ENCODE measurements at regions not wholly inside any gene's neighbourhood (a gene's known extent, or its start where the extent isn't known, plus 50 kb on each side); places are given as distances from the start of the nearest gene placed in this dataset.

GRCh38 chr5:143751342-143751741 lies 60.6 kb upstream of the HMHB1 start:
- Histone ChIP-seq H3K4me3 (replicated peaks; ENCODE audit: insufficient read depth, low read length) (no peak overlapping the region), H3K27me3 (ENCODE audit: insufficient read depth, poor library complexity, severe bottlenecking) (no peaks in the 10 kb centered on the region), H3K27ac (replicated peaks) (no peak overlapping the region)
- no peak for TF ChIP-seq CTCF (IDR thresholded peaks at IDR 0.05; ENCODE audit: insufficient read depth, low read length)
- TF ChIP-seq SPI1 (IDR thresholded peaks at IDR 0.05; ENCODE audit: borderline replicate concordance, low read depth) = no peak
- TF ChIP-seq GABPA (IDR thresholded peaks at IDR 0.05; ENCODE audit: low read depth) = no peak
- TF ChIP-seq POLR2AphosphoS5 (IDR thresholded peaks at IDR 0.05; ENCODE audit: low read depth) = no peak
- TF ChIP-seq REST (IDR thresholded peaks at IDR 0.05; ENCODE audit: insufficient replicate concordance, low read depth) = no peak
- DNase-seq (ENCODE audit: low read depth in 1 of 2, low spot score in 1 of 2) = no peak

GRCh38 chr5:143749581-143750205 lies 62.3 kb upstream of the HMHB1 start:
- TF ChIP-seq CTCF (IDR thresholded peaks at IDR 0.05; ENCODE audit: insufficient read depth, low read length) (no peak), GABPA (IDR thresholded peaks at IDR 0.05; ENCODE audit: low read depth) (no peak), REST (IDR thresholded peaks at IDR 0.05; ENCODE audit: insufficient replicate concordance, low read depth) (no peak), SPI1 (IDR thresholded peaks at IDR 0.05; ENCODE audit: borderline replicate concordance, low read depth) (no peak)
- no peak for DNase-seq (ENCODE audit: low read depth in 1 of 2, low spot score in 1 of 2)
- Histone ChIP-seq H3K27me3 (ENCODE audit: insufficient read depth, poor library complexity, severe bottlenecking) (no peaks in the 10 kb centered on the region), H3K4me3 (replicated peaks; ENCODE audit: insufficient read depth, low read length) (no peak overlapping the region), H3K27ac (replicated peaks) (no peak overlapping the region)

GRCh38 chr5:143748516-143748915 lies 63.4 kb upstream of the HMHB1 start:
- DNase-seq (ENCODE audit: low read depth in 1 of 2, low spot score in 1 of 2) = no peak
- H3K4me3 ChIP-seq (replicated peaks; ENCODE audit: insufficient read depth, low read length) = no peak overlapping the region
- TF ChIP-seq CTCF (IDR thresholded peaks at IDR 0.05; ENCODE audit: insufficient read depth, low read length) (no peak), POLR2AphosphoS5 (IDR thresholded peaks at IDR 0.05; ENCODE audit: low read depth) (no peak), REST (IDR thresholded peaks at IDR 0.05; ENCODE audit: insufficient replicate concordance, low read depth) (no peak), SPI1 (IDR thresholded peaks at IDR 0.05; ENCODE audit: borderline replicate concordance, low read depth) (no peak), GABPA (IDR thresholded peaks at IDR 0.05; ENCODE audit: low read depth) (no peak)
- no peak overlapping the region for H3K27ac ChIP-seq (replicated peaks)
- no peaks in the 10 kb centered on the region for H3K27me3 ChIP-seq (ENCODE audit: insufficient read depth, poor library complexity, severe bottlenecking)

Data from HL-60 (cell line).